Brain microvascular endothelial cell (primary cell): ENCODE measurements at regions not wholly inside any gene's neighbourhood (a gene's known extent, or its start where the extent isn't known, plus 50 kb on each side); places are given as distances from the start of the nearest gene placed in this dataset.

Experiments
- DNase-seq: peaks from one replicate; pipeline ENCODE4 v3.0.0-alpha.2; 2020
- H3K27ac ChIP-seq: fragments of 250-450 bp; sonication (Bioruptor Pico); 2 replicates; pipeline ENCODE4 v1.5.1; 2020; ENCODE audit warnings: mild to moderate bottlenecking, moderate library complexity
- H3K27me3 ChIP-seq: fragments of 250-450 bp; sonication (Bioruptor Pico); replicated peaks from 2 replicates; pipeline ENCODE4 v1.5.1; 2020; ENCODE audit warnings: mild to moderate bottlenecking
- H3K36me3 ChIP-seq: fragments of 250-450 bp; sonication (Bioruptor Pico); replicated peaks from 2 replicates; pipeline ENCODE4 v1.5.1; 2020; ENCODE audit warnings: mild to moderate bottlenecking
- H3K4me3 ChIP-seq: 2 replicates; pipeline ENCODE4 v1.5.1; 2011; ENCODE audit warnings: low read depth, mild to moderate bottlenecking, control low read depth, low read length, moderate library complexity
- CTCF ChIP-seq: IDR thresholded peaks from 2 replicates; pipeline ENCODE4 v1.5.1; 2011; ENCODE audit warnings: low read depth, mild to moderate bottlenecking, moderate library complexity, low read length, control low read depth, inconsistent platforms; ENCODE audit errors: missing control alignments
- in situ Hi-C: cut with HindIII; loops from 2 replicates; pipeline ENCODE4 v1.10.0; 2017; ENCODE audit warnings: low sequenced_read_pairs, low pct_ligation_motif_present

GRCh38 chr6:103273048-103273447, 1586.7 kb downstream of the HACE1 start:
- Histone ChIP-seq H3K36me3 (no peaks in the 10 kb centered on the region), H3K4me3 (no peak overlapping the region), H3K27me3 (no peaks in the 10 kb centered on the region), H3K27ac (no peak overlapping the region)
- in situ Hi-C loops, result no loop called here
- DNase-seq, result no peak
- peak; percentile 31 for TF ChIP-seq CTCF

- Histone ChIP-seq H3K27me3 (no peaks in the 10 kb centered on the region), H3K27ac (no peak overlapping the region), H3K36me3 (no peaks in the 10 kb centered on the region), H3K4me3 (no peak overlapping the region)
- no peak for TF ChIP-seq CTCF
- DNase-seq, result no peak
- in situ Hi-C loops, result no loop called here
Measured at GRCh38 chr6:103269581-103269980, 1590.1 kb downstream of the HACE1 start.

- no peak overlapping the region for H3K27ac ChIP-seq
- in situ Hi-C loops, result no loop called here
- no peak overlapping the region for H3K4me3 ChIP-seq
- H3K36me3 ChIP-seq, result no peaks in the 10 kb centered on the region
- DNase-seq, result no peak
- TF ChIP-seq CTCF, result no peak
- no peaks in the 10 kb centered on the region for H3K27me3 ChIP-seq
Measured at GRCh38 chr6:103268335-103268734, 1591.4 kb downstream of the HACE1 start.

- no peak for DNase-seq
- in situ Hi-C loops, result no loop called here
Measured at GRCh38 chr6:103264020-103264419, 1595.7 kb downstream of the HACE1 start.

GRCh38 chr6:103255132-103255531, 1604.6 kb downstream of the HACE1 start:
- Histone ChIP-seq H3K27me3 (no peaks in the 10 kb centered on the region), H3K27ac (no peak overlapping the region), H3K36me3 (no peaks in the 10 kb centered on the region), H3K4me3 (no peak overlapping the region)
- in situ Hi-C loops, result no loop called here
- no peak for TF ChIP-seq CTCF
- DNase-seq, result no peak

More at GRCh38 chr6:103264020-103264419, 1595.7 kb downstream of the HACE1 start:
- H3K36me3 ChIP-seq, result no peaks in the 10 kb centered on the region
- no peaks in the 10 kb centered on the region for H3K27me3 ChIP-seq
- no peak for TF ChIP-seq CTCF
- H3K4me3 ChIP-seq, result no peak overlapping the region
- no peak overlapping the region for H3K27ac ChIP-seq

GRCh38 chr6:103236923-103237322, 1622.8 kb downstream of the HACE1 start:
- peak; percentile 33 for DNase-seq
- in situ Hi-C loops, result no loop called here

More at GRCh38 chr6:103236923-103237322, 1622.8 kb downstream of the HACE1 start:
- Histone ChIP-seq H3K4me3 (no peak overlapping the region), H3K27me3 (no peaks in the 10 kb centered on the region), H3K27ac (no peak overlapping the region), H3K36me3 (no peaks in the 10 kb centered on the region)
- no peak for TF ChIP-seq CTCF
